Amygdala (tissue), 56 donors: ENCODE measurements at regions not wholly inside any gene's neighbourhood (a gene's known extent, or its start where the extent isn't known, plus 50 kb on each side); places are given as distances from the start of the nearest gene placed in this dataset.

Source experiments
- DNase-seq, 56 donors: peaks; one replicate each; lab custom pipeline; 2025; lab: John Stamatoyannopoulos, UW

- no peak for DNase-seq
Observed at GRCh38 chr2:118668431-118669424, 178.7 kb downstream of the EN1 start.

GRCh38 chr2:118667964-118668363 is 179.5 kb downstream of the EN1 start:
- no peak for DNase-seq

- DNase-seq = no peak
Observed at GRCh38 chr2:118667348-118667747, 180.1 kb downstream of the EN1 start.

- DNase-seq = no peak
Observed at GRCh38 chr2:118665784-118666529, 181.5 kb downstream of the EN1 start.

GRCh38 chr2:118661179-118661578 is 186.3 kb downstream of the EN1 start:
- DNase-seq = no peak

DNA sequence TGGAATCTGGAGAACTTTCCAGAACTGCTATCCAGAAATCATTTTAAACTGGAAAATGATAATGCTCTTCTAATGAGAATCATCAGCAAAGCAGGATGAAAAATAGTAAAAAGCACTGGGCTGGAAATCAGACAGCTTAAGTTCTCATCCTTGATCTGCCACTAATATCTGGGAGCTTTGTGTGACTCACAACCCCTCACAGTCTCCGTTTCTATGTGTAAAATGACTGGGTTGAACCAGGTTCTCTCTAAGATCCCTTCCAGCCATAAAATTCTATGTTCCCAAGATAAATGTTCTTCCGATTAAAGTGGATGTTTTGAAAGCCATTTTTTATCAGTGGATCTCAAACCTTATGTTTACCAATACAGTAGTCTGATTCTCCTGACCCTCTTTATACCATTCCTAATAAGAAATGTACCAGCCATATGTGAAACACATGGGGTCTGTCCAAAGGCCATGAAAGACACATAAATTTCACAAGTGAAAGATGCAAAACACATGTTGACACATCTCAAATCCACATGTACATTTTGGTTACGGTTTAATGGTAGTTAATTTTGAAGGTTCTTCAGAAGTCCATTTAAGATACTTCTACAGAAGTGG is 188.8 kb downstream of the EN1 start:
- no peak for DNase-seq

DNA sequence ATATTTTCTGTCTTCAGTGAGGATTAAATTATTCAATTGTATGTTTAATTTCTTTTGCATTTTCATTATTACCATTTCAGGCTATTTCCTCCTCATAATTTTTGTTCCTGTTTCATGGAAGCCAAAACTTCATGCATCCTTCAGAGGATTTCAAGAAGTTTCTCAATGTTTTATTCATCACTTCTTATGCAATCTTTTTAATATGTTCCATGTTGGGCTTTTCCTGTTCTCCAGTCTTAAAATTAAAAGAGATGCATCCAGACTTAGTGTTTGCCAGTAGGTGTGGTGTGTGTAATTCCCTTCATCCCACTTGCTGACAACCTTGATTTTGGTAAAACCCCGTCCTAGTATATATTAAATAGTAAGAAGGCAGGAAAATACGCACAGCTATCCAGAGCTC is 190.0 kb downstream of the EN1 start:
- DNase-seq = no peak

GRCh38 chr2:118654945-118655344 is 192.5 kb downstream of the EN1 start:
- DNase-seq = no peak

GRCh38 chr2:118650327-118650726 is 197.1 kb downstream of the EN1 start:
- DNase-seq = no peak

- DNase-seq = no peak
Observed at GRCh38 chr2:118645876-118646275, 201.6 kb downstream of the EN1 start.

DNA sequence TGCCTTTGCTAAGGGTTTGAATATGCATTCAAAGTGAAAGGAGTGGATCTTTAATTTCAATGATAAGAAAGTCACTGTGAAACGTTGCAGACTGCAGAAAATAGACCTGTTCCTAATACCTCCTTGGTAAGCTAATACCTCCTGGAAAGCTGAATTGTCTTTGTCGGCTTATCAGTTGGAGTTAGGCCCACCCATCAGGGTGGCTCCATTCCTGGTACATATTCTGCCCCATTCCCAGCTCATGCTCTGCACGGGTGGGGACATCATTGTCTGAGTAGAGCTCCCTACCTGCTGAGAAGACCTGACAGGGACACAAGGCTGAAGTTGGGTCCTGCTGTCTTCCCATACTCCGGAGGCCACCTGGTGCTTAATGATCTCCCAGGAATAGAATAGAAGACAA is 203.3 kb downstream of the EN1 start:
- DNase-seq = no peak

DNA sequence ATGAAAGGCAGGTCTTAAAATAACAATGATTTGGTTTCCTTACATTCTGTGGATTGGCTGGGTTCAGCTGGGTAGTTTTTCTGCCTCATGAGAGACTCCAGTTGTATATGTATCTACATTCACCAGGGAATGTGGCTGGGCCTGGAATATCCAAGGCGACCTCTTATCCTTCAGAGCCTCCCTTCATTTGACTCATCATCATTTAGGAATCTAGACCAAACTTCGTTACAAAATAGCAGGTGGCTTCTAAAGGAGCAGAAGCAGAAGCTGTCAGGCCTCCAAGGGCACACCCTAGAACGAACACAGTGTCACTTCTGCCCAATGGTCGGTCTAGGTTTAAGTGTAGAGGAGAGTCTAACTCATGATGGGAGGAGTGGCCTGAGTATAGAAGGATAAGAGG is 204.2 kb downstream of the EN1 start:
- no peak for DNase-seq

DNA sequence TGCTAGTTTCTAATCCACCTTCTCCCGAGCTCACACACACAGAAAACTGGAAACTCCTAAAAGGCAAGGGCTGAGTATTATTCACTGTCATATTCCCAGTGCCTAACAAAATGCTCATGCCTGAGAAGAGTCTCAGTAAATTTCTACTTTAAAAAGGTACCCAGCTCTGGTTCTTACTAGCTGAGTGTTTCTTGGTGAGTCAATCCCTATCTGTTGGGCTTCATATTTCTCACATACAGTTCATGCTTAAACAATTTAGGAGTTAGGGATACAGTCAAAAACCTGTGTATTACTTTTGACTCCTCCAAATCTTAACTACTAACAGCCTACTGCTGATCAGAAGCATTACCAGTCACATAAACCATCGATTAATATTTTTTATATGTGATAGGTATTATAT is 204.9 kb downstream of the EN1 start:
- DNase-seq = no peak

DNA sequence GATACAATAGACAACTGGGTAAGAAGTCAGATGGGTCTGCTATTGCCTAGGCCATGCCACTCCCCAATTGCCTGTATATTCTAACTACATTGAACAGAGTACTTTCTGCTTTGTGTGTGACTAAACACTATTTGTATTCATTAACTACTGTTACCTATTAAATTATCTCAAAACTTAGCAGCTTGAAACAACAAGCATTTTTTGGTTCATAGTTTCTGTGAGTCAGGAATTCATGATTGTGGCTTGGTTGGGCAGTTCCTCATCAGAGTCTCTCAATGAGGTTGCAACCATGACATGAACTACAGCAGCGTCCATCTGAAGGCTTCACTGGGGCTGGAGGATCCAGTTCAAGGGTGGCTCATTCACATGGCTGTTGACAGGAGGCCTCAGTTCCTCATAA is 205.7 kb downstream of the EN1 start:
- DNase-seq = no peak

DNA sequence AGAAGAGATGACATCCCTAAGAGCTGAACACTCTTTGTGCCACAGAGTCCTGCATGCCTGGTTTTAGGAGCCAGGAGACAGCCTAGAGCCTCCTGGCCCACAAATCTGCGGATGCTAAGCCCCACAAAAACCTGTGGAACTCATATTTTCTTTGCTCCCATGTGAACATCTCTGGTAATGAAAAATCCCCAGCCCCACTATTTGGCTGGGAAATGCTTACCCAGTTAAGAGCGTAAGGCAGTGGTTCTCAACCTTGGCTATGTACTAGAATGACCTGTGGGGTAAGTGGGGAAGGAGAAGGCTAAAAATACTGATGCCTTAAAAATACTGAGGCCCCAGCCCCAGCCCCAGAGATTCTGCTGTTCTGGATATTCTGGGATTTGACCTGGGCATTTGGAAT is 208.1 kb downstream of the EN1 start:
- DNase-seq = no peak

- no peak for DNase-seq
Observed at GRCh38 chr2:118638453-118638852, 209.0 kb downstream of the EN1 start.

GRCh38 chr2:118635891-118636290 is 211.6 kb downstream of the EN1 start:
- no peak for DNase-seq

GRCh38 chr2:118634876-118635275 is 212.6 kb downstream of the EN1 start:
- no peak for DNase-seq

DNA sequence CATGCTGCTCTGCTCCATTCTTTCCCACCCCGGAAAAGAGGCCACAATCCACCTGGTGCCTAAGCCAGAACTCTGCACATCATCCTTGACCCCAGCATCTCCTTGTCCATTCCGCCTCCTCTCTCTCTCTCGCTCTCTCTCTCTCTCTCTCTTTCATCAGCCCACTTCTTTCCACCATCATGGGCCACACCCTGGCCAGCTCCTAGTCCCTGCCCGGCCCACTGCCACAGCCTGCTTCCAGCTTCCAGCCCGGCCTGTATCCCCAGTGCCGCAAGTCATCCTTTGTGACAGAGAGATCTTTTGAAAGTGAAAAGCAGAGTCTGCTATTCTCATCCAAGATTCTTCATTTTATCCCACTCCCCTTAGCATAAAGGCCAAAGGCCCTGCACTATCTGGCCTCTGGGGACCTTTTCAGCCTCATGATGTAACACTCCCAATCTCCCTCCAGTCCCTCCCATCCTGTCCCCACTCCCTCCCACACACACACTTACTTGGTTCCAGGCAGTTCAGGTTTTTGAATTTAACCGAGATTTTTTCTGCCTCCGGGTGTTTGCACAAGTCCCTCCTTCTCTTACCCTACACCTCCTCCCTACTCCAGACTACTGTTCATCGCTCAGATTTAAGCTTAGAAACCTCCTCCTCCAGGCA is 214.0 kb downstream of the EN1 start:
- no peak for DNase-seq

DNA sequence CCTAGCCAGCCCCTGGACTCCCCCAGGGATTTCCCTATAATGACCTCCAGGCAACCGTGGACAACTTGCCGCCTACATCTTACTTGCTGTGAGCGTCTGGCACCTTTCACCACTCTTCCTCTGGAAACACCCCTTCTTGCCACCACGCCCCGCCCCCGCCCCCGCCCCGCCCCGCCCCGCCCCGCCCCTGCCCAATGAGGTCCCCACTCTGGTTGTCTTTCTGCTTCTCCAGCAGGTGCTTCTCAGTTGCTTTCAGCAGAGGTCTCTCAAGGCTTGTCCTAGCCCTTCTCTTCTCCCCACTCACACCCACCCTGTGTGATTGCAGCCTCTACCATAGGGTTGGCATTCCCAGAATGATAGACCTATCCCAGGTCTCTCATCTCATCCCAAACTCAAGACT is 214.5 kb downstream of the EN1 start:
- no peak for DNase-seq

DNA sequence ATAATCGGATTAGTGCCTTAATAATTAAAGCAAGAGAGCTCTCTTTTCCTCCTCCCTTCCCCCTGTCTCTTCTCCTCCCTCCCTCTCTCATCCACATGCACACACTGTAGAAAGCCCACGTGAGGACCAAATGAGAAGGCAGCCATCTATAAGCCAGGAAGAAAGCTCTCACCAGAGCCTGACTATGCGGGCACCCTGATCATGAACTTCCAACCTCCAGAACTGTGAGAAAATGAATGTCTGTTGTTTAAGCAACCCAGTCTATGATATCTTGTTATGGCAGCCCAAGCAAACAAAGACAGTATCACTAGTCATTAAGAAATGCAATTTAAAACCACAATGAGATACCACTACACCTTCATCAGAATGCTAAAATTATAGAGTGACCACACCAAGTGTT is 220.3 kb downstream of the EN1 start:
- no peak for DNase-seq
